Epithelial cell of esophagus (primary cell): ENCODE measurements at regions not wholly inside any gene's neighbourhood (a gene's known extent, or its start where the extent isn't known, plus 50 kb on each side); places are given as distances from the start of the nearest gene placed in this dataset.

Source experiments
- DNase-seq: peaks from one replicate; pipeline ENCODE4 v3.0.0; 2010; ENCODE audit warnings: low read depth
- H3K4me3 ChIP-seq: 2 replicates; pipeline ENCODE4 v1.5.1; 2011; ENCODE audit warnings: mild to moderate bottlenecking, low read length, control low read depth
- CTCF ChIP-seq: IDR thresholded peaks from 2 replicates; pipeline ENCODE4 v1.5.1; 2011; ENCODE audit warnings: low read depth, mild to moderate bottlenecking, low read length, control low read depth, inconsistent platforms; ENCODE audit not compliant: insufficient read depth; ENCODE audit errors: missing control alignments

- TF ChIP-seq CTCF, result no peak
- DNase-seq, result no peak
- no peak overlapping the region for H3K4me3 ChIP-seq
Observed at GRCh38 chr15:96413657-96414056, 83.2 kb downstream of the NR2F2 start.

- no peak for DNase-seq
- no peak for TF ChIP-seq CTCF
- no peak overlapping the region for H3K4me3 ChIP-seq
Observed at GRCh38 chr15:96414875-96415274, 84.4 kb downstream of the NR2F2 start.

GRCh38 chr15:96415513-96416217, 85.2 kb downstream of the NR2F2 start:
- DNase-seq, result no peak
- TF ChIP-seq CTCF, result no peak
- no peak overlapping the region for H3K4me3 ChIP-seq

DNA sequence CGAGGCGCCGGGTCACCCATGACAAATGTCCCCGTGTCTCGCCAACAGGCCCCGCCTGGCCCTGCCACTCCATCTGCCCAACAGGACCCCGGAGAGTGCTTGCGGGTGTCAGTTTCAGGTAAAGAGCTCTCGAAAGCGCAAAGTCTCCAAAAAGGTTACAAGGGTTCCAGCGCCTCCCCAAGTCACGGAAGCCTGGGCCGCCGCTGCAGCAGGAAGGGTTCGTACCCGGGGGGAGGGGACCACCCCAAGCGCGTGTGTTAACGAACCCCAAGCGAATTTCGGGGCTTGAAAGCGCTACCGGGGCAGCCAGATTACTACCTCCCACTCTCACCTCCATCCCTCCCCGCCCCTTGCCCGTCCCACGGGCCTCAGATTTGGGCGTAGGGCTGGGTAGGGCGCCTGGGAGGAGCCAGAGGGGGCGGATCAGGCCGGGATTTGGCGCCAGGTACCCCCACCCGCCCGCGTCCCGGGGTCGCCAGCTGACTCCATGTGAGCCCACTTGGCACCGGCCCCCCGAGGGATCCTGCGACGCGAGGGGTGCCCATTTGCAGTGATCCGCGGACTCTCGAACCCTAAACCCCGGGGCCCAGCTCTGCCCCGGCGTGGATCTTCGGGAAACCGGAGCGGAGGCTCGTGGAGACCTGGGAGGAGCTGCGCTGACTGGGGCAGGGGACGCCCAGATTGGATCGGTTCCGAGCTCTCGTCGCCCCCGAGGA, 85.9 kb downstream of the NR2F2 start:
- no peak for TF ChIP-seq CTCF
- H3K4me3 ChIP-seq, result peak overlapping the region; percentile 45
- no peak for DNase-seq

DNA sequence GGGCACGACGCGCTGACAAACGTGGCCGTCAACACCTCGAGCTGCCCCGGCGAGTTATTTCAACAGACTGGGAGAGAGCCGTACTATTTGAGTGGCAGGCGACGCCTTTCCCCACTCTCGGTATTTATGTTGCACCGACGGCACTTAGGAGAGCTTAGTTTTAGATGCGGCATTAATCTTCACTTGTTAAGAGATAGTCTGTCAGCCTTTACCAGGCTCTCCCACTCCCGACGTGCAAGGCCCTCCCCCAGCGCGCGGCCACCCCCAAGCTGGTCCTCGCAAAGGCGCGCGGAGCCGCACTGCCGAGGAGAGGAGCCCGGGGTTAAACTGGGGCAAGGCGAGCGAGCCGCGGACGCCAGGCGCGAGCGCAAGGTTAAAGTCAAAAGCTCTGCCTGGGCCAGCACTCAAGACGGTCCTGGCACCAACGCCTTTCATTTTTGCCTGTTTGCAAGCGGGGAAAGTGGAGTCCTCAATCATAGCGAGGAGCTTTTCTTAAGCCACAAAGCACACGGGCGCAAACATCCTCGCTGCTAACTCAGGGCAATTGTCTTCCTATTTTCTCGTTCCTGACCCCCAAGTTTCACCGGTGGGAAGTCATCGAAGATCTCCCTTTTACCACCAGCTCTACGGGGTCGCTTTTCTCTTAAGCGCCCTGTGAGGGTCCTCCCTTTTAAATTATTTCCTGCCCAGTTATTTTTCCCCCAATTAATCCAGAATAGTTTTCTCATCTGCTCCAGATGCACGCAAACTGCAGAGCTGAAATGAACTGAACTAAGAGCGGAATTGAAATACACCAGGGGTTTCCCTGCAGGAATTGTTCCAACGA, 86.6 kb downstream of the NR2F2 start:
- H3K4me3 ChIP-seq, result peak overlapping the region; percentile 45
- TF ChIP-seq CTCF, result no peak
- peak; percentile 38 for DNase-seq

GRCh38 chr15:96417760-96418130, 87.2 kb downstream of the NR2F2 start:
- H3K4me3 ChIP-seq, result no peak overlapping the region
- no peak for DNase-seq
- no peak for TF ChIP-seq CTCF
